HEK293 (cell line): ENCODE measurements at regions not wholly inside any gene's neighbourhood (a gene's known extent, or its start where the extent isn't known, plus 50 kb on each side); places are given as distances from the start of the nearest gene placed in this dataset.

Source experiments
- EGR2 ChIP-seq: fragments of 450-650 bp; formaldehyde crosslinking; IDR thresholded peaks from 2 replicates; pipeline ENCODE4 v1.5.1; 2016; ENCODE audit warnings: low read depth, missing biosample characterization, missing genetic modification characterization
- OVOL3 ChIP-seq: fragments of 450-650 bp; formaldehyde crosslinking; IDR thresholded peaks from 2 replicates; pipeline ENCODE4 v1.5.1; 2016; ENCODE audit warnings: missing biosample characterization, missing genetic modification characterization

- TF ChIP-seq OVOL3, result no peak
- TF ChIP-seq EGR2 (tag by site-specific recombination), result no peak
These were observed 328.3 kb upstream of the ADGRL2 start for GRCh38 chr1:81472387-81472786.
